Nephron (organoid): ENCODE measurements at regions not wholly inside any gene's neighbourhood (a gene's known extent, or its start where the extent isn't known, plus 50 kb on each side); places are given as distances from the start of the nearest gene placed in this dataset.
"Not testable (repeated sequence)": the region's sequence is repeated elsewhere in the genome, so short reads cannot be mapped to it uniquely, and the experiment has no call there.

Source experiments
- H3K27ac Mint-ChIP-seq, 3 experiments: 2 replicates each; pipeline ENCODE4 v1.8.0; 2020; ENCODE audit warnings: mixed read lengths in 3 of 3, mild to moderate bottlenecking in 2 of 3, moderate library complexity in 1 of 3
- H3K27me3 Mint-ChIP-seq: 2 replicates; pipeline ENCODE4 v1.8.0; 2021; ENCODE audit warnings: low read depth, mild to moderate bottlenecking, moderate library complexity, mixed read lengths
- H3K36me3 Mint-ChIP-seq: 2 replicates; pipeline ENCODE4 v1.8.0; 2020; ENCODE audit warnings: low read depth, mixed read lengths
- H3K4me1 Mint-ChIP-seq: 2 replicates; pipeline ENCODE4 v1.8.0; 2020; ENCODE audit warnings: mixed read lengths
- H3K4me3 Mint-ChIP-seq, 3 experiments: 2 replicates each; pipeline ENCODE4 v1.8.0; 2020; ENCODE audit warnings: mild to moderate bottlenecking in 3 of 3, mixed read lengths in 3 of 3, moderate library complexity in 2 of 3
- H3K9me3 Mint-ChIP-seq: 2 replicates; pipeline ENCODE4 v1.8.0; 2020; ENCODE audit warnings: mixed read lengths
- TF ChIP-seq, protein P1 (sequence below), 3 experiments: fragments of 200-600 bp; sonication (generic); IDR thresholded peaks; one replicate each; pipeline ENCODE4 v1.5.0; 2021; ENCODE audit warnings: antibody characterized with exemption in 3 of 3; ENCODE audit not compliant: unreplicated experiment in 3 of 3

DNA sequence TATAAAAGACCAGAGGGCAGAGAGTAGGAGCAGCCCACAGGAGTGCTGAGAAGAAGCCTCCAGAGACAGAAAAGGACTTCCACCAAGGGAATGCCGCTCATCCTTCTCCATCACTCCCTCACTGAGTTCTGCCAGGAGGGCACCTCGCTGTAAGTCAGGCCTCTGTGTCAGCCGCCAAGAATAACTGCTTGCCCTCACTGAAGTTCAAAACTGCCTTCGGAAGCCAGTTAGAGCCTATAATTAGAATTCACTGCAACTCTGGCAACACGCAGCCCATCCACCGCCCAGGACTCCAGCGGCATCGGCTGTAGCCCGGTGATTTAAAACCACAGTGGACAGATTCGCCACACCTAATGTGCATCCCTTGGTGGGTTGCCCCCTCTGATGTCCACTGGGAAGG is 281.8 kb upstream of the ZNF507 start:
- no peaks in the 10 kb centered on the region for H3K9me3 Mint-ChIP-seq
- peaks cover 11% of the 10 kb centered on the region for H3K27me3 Mint-ChIP-seq
- H3K4me1 Mint-ChIP-seq: peaks cover 9% of the 10 kb centered on the region
- TF ChIP-seq, protein P1, sequence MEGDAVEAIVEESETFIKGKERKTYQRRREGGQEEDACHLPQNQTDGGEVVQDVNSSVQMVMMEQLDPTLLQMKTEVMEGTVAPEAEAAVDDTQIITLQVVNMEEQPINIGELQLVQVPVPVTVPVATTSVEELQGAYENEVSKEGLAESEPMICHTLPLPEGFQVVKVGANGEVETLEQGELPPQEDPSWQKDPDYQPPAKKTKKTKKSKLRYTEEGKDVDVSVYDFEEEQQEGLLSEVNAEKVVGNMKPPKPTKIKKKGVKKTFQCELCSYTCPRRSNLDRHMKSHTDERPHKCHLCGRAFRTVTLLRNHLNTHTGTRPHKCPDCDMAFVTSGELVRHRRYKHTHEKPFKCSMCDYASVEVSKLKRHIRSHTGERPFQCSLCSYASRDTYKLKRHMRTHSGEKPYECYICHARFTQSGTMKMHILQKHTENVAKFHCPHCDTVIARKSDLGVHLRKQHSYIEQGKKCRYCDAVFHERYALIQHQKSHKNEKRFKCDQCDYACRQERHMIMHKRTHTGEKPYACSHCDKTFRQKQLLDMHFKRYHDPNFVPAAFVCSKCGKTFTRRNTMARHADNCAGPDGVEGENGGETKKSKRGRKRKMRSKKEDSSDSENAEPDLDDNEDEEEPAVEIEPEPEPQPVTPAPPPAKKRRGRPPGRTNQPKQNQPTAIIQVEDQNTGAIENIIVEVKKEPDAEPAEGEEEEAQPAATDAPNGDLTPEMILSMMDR (IDR thresholded peaks at IDR 0.05; ENCODE audit: unreplicated experiment in 3 of 3): no peak
- no peak overlapping the region for H3K4me3 Mint-ChIP-seq
- no peak overlapping the region for H3K27ac Mint-ChIP-seq
- H3K36me3 Mint-ChIP-seq: no peaks in the 10 kb centered on the region

DNA sequence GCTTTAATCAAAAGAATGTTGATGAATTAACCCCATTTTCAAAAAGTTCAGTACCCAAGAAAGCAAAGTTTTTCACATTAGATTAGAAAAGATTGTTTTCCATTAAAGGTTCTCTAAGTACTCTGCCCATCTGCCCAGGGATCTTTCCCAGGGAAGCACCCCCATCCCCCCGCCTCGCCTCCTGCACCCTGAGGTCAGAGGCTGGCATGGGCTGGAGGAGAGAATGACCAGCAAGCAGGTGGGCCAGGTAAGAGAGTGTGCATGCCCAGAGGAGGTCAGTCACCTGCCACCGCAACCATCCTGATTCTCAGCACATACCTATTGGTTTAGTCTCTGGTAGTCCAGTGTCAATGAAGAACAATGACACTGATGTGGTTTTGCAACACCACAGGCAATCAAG is 279.4 kb upstream of the ZNF507 start:
- no peaks in the 10 kb centered on the region for H3K9me3 Mint-ChIP-seq
- H3K4me1 Mint-ChIP-seq: peaks cover 27% of the 10 kb centered on the region
- peaks cover 17% of the 10 kb centered on the region for H3K27me3 Mint-ChIP-seq
- TF ChIP-seq, protein P1 (IDR thresholded peaks at IDR 0.05; ENCODE audit: unreplicated experiment in 3 of 3): no peak
- H3K36me3 Mint-ChIP-seq: no peaks in the 10 kb centered on the region
- no peak overlapping the region for H3K27ac Mint-ChIP-seq
- H3K4me3 Mint-ChIP-seq: no peak overlapping the region

DNA sequence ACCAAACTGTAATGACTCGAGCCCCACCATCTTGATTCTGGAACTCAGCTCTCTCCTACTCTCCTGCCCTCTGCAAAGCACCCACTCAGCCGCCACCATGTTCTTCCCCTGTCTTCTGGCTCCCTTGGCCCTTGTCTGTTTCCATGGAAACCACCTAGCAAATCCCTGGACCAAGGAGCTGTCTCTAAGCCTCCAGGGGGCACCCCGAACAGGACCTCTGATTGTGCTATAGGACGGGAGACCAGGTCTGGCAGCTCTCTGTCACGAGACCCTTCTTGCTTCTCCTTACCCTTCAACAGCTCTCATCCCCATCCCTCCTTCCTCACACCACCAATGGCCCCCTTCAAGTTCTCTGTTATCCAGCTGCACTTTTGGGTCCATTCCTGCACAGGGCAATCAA is 277.7 kb upstream of the ZNF507 start:
- Mint-ChIP-seq H3K36me3 (no peaks in the 10 kb centered on the region), H3K27ac (no peak overlapping the region), H3K4me1 (peaks cover 27% of the 10 kb centered on the region), H3K27me3 (peaks cover 17% of the 10 kb centered on the region), H3K9me3 (no peaks in the 10 kb centered on the region), H3K4me3 (no peak overlapping the region)
- TF ChIP-seq, protein P1 (IDR thresholded peaks at IDR 0.05; ENCODE audit: unreplicated experiment in 3 of 3): no peak

DNA sequence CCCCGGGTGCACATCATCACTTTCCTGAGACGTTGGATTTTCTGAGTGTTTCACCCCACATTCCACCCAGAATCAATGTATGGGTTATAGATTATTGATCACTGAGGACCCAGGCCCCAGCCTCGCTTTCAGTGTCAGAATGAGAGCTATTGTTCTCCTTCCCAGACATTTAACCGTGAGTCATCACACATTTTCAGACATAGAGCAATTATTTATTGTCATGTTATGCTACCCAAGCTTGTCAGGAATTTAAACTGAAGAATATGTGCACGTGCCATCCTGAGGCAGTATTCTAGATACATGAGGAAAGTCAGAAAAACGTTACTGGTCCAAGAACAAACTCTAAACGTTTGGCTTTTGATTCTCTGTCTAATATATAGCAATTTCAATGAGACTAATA is 276.6 kb upstream of the ZNF507 start:
- H3K9me3 Mint-ChIP-seq: no peaks in the 10 kb centered on the region
- H3K27me3 Mint-ChIP-seq: peaks cover 19% of the 10 kb centered on the region
- H3K36me3 Mint-ChIP-seq: no peaks in the 10 kb centered on the region
- peaks cover 27% of the 10 kb centered on the region for H3K4me1 Mint-ChIP-seq
- no peak overlapping the region for H3K4me3 Mint-ChIP-seq
- TF ChIP-seq, protein P1 (IDR thresholded peaks at IDR 0.05; ENCODE audit: unreplicated experiment in 3 of 3): no peak
- H3K27ac Mint-ChIP-seq: peak overlapping the region in 1 of 3 experiments; percentile 62

DNA sequence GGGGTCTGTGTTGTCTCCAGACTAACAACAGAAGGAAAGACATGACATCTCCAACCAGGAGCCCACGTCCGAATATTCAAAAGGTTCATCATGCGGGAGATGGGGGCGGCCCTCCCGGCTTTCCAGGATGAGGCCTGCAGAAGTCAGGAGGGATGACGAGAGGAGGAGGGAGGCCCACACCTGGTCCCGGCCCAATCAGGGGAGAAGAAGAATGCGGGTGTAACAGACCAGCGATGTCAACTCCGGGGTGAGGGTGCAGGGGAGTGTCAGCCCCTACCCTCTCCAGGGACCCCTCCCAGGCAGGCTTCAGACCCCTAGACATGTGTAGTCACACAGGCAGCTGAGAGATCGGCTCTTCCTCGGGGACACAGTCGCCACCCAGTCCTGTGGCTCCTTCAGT is 275.3 kb upstream of the ZNF507 start:
- no peak overlapping the region for H3K27ac Mint-ChIP-seq
- TF ChIP-seq, protein P1 (IDR thresholded peaks at IDR 0.05; ENCODE audit: unreplicated experiment in 3 of 3): no peak
- H3K36me3 Mint-ChIP-seq: no peaks in the 10 kb centered on the region
- H3K4me3 Mint-ChIP-seq: no peak overlapping the region
- no peaks in the 10 kb centered on the region for H3K9me3 Mint-ChIP-seq
- H3K27me3 Mint-ChIP-seq: peaks cover 14% of the 10 kb centered on the region
- H3K4me1 Mint-ChIP-seq: peaks cover 27% of the 10 kb centered on the region

DNA sequence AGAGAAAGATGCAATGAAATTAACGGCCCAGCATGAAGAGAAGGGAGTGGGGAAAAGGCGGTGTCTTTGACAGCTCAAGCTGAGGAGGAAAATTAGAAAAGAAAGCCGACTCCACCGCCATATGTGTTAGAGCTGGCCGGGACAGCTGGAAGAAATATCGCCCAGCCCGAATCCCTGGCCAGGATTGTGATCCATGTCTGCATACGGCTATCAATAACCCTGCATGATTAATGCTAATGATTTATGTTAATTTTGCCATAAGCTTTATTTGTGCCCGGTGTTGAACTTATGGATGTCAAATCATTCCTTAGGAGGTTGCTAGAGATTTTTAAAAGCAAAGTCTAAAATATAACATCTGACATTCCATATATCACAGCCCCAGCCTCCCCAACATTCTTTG is 263.4 kb upstream of the ZNF507 start:
- peaks cover 21% of the 10 kb centered on the region for H3K27me3 Mint-ChIP-seq
- no peak overlapping the region for H3K4me3 Mint-ChIP-seq
- peaks cover 3% of the 10 kb centered on the region for H3K9me3 Mint-ChIP-seq
- H3K4me1 Mint-ChIP-seq: peaks cover 9% of the 10 kb centered on the region
- TF ChIP-seq, protein P1 (IDR thresholded peaks at IDR 0.05; ENCODE audit: unreplicated experiment in 3 of 3): no peak
- H3K27ac Mint-ChIP-seq: peak overlapping the region in 2 of 3 experiments; percentile 1 to 65
- no peaks in the 10 kb centered on the region for H3K36me3 Mint-ChIP-seq

DNA sequence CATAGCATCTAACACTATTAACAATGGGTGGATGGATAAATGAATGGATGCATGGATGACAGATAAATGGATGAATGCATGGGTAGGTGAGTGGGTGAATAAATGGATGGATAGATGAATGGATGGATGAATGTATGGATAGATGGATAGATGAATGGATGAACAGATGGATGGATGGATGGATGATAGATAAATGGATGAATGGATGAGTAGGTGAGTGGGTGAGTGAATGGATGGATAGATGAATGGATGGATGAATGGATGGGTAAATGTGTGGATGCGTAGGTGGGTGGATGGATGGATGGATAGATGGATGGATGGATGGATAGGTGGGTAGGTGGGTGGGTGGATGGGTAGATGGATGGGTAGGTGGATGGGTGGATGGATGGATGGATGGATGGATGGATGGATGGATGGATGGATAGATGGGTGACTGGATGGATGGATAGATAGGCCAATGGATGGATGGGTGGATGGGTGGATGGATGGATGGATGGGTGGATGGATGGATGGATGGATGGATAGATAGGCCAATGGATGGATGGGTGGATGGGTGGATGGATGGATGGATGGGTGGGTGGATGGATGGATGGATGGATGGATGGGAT is 260.6 kb upstream of the ZNF507 start:
- H3K36me3 Mint-ChIP-seq, H3K9me3 Mint-ChIP-seq, H3K4me1 Mint-ChIP-seq, H3K27ac Mint-ChIP-seq, H3K4me3 Mint-ChIP-seq: not testable (repeated sequence)
- H3K27me3 Mint-ChIP-seq: peaks cover 16% of the 10 kb centered on the region
